Lower lobe of right lung (tissue), 2 donors: ENCODE measurements at regions not wholly inside any gene's neighbourhood (a gene's known extent, or its start where the extent isn't known, plus 50 kb on each side); places are given as distances from the start of the nearest gene placed in this dataset.

Experiments
- ATAC-seq, 2 donors: fragments of 200-7000 bp; cut with Tn5 transposase; one replicate each; pipeline ENCODE4 v1.9.1; 2020 to 2022; ENCODE audit warnings: mild to moderate bottlenecking in 2 of 2, moderate library complexity in 2 of 2
- DNase-seq: peaks from one replicate; pipeline ENCODE4 v3.0.0-alpha.2; 2020
- H3K27ac ChIP-seq: fragments of 200-600 bp; one replicate; pipeline ENCODE4 v1.8.0; 2022
- H3K27me3 ChIP-seq: fragments of 200-600 bp; one replicate; pipeline ENCODE4 v1.8.0; 2022; ENCODE audit warnings: low read depth
- H3K36me3 ChIP-seq: fragments of 200-600 bp; one replicate; pipeline ENCODE4 v1.8.0; 2022; ENCODE audit warnings: mild to moderate bottlenecking
- H3K4me1 ChIP-seq: fragments of 200-600 bp; one replicate; pipeline ENCODE4 v1.8.0; 2022
- H3K4me3 ChIP-seq: fragments of 200-600 bp; one replicate; pipeline ENCODE4 v1.8.0; 2022; ENCODE audit warnings: mild to moderate bottlenecking
- H3K9me3 ChIP-seq: fragments of 200-600 bp; one replicate; pipeline ENCODE4 v1.8.0; 2022
- CTCF ChIP-seq: fragments of 200-600 bp; IDR thresholded peaks from one replicate; pipeline ENCODE4 v1.8.0; 2022; ENCODE audit warnings: antibody characterized with exemption, mild to moderate bottlenecking
- intact Hi-C: fragments of 100-400 bp; cut with DNase I; formaldehyde crosslinking; loops from one replicate; pipeline ENCODE4 v1.11.0; 2022
- donor health status: DM: no; HTN: yes; CAD: no; lungs with severe emphysema.

- DNase-seq (no peak), ATAC-seq (no peak)
- no peak overlapping the region for H3K27ac ChIP-seq
- no peak for TF ChIP-seq CTCF
- H3K4me1 ChIP-seq, result no peaks in the 10 kb centered on the region
- intact Hi-C loops, result no loop called here
- H3K4me3 ChIP-seq, result no peak overlapping the region
- no peaks in the 10 kb centered on the region for H3K27me3 ChIP-seq
- H3K36me3 ChIP-seq, result no peaks in the 10 kb centered on the region
- H3K9me3 ChIP-seq, result no peaks in the 10 kb centered on the region
These were observed 243.8 kb upstream of the FOXQ1 start for GRCh38 chr6:1068068-1068467.

GRCh38 chr6:1067346-1067745, 244.6 kb upstream of the FOXQ1 start:
- H3K27me3 ChIP-seq, result no peaks in the 10 kb centered on the region
- ATAC-seq, result no peak
- TF ChIP-seq CTCF, result no peak

GRCh38 chr6:1066449-1067090, 245.3 kb upstream of the FOXQ1 start:
- no peak overlapping the region for H3K4me3 ChIP-seq
- H3K27me3 ChIP-seq, result no peaks in the 10 kb centered on the region
- ATAC-seq (no peak), DNase-seq (no peak)
- intact Hi-C loops, result no loop called here
- H3K4me1 ChIP-seq, result no peaks in the 10 kb centered on the region
- H3K27ac ChIP-seq, result no peak overlapping the region
- no peak for TF ChIP-seq CTCF
- no peaks in the 10 kb centered on the region for H3K36me3 ChIP-seq
- no peaks in the 10 kb centered on the region for H3K9me3 ChIP-seq

More at GRCh38 chr6:1067346-1067745, 244.6 kb upstream of the FOXQ1 start:
- Histone ChIP-seq H3K27ac (no peak overlapping the region), H3K36me3 (no peaks in the 10 kb centered on the region), H3K4me1 (no peaks in the 10 kb centered on the region), H3K9me3 (no peaks in the 10 kb centered on the region), H3K4me3 (no peak overlapping the region)
- no peak for DNase-seq
- intact Hi-C loops, result no loop called here

GRCh38 chr6:1065986-1066385, 245.9 kb upstream of the FOXQ1 start:
- no peaks in the 10 kb centered on the region for H3K9me3 ChIP-seq

GRCh38 chr6:1063671-1064355, 248.1 kb upstream of the FOXQ1 start:
- Histone ChIP-seq H3K4me1 (no peaks in the 10 kb centered on the region), H3K27ac (no peak overlapping the region), H3K9me3 (no peaks in the 10 kb centered on the region), H3K36me3 (no peaks in the 10 kb centered on the region), H3K27me3 (no peaks in the 10 kb centered on the region), H3K4me3 (no peak overlapping the region)
- no peak for TF ChIP-seq CTCF
- DNase-seq (no peak), ATAC-seq (no peak)
- intact Hi-C loops, result no loop called here

More at GRCh38 chr6:1065986-1066385, 245.9 kb upstream of the FOXQ1 start:
- no peaks in the 10 kb centered on the region for H3K36me3 ChIP-seq
- H3K4me1 ChIP-seq, result no peaks in the 10 kb centered on the region
- DNase-seq (no peak), ATAC-seq (no peak)
- H3K27me3 ChIP-seq, result no peaks in the 10 kb centered on the region
- no peak for TF ChIP-seq CTCF
- H3K27ac ChIP-seq, result no peak overlapping the region
- H3K4me3 ChIP-seq, result no peak overlapping the region
- intact Hi-C loops, result no loop called here
